Activated T-cell treated with anti-CD3 and anti-CD28 coated beads for 24 hours (primary cell): ENCODE measurements at regions not wholly inside any gene's neighbourhood (a gene's known extent, or its start where the extent isn't known, plus 50 kb on each side); places are given as distances from the start of the nearest gene placed in this dataset.
"Not testable (repeated sequence)": the region's sequence is repeated elsewhere in the genome, so short reads cannot be mapped to it uniquely, and the experiment has no call there.

Experiments
- DNase-seq: peaks from one replicate; pipeline ENCODE4 v3.0.0-alpha.2; 2020; ENCODE audit warnings: low read depth

DNA sequence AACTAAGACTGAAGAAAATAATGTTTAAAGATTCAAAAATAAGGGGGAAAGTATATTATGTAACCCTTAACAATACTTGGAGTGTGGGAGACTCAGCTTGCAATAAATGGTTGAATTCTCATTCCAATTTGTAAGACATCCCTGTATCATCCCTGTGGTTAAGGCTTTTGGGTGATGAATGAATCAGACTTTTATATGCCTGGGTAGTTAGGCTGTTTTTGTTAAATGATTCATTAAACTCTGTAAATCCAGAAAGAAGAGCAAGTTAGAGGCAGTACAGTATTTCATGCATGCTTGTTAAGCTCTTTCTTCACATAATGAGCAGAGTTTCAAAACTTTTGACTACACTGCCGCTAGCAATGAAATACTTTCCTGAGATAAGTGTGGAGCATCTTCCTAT, 948.8 kb downstream of the SOCS6 start:
- no peak for DNase-seq

DNA sequence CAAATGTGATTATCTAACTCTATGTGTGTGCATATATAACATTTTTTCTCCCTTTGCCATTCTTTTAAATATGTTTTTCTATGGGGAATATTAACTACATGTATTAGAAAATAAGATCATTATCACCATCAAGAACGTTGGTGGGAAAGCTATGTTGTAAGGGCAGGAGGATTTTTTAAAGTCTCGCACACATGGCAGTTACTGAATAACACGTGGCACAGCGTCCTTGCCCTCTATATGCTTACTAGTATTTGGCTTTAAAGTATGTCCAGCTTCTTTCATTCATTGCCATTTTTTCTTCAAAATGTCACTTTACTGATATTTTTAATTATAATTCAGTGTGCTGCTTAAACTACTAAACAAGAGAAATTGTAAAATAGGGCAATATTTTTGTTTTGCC, 944.3 kb downstream of the SOCS6 start:
- DNase-seq: no peak

DNA sequence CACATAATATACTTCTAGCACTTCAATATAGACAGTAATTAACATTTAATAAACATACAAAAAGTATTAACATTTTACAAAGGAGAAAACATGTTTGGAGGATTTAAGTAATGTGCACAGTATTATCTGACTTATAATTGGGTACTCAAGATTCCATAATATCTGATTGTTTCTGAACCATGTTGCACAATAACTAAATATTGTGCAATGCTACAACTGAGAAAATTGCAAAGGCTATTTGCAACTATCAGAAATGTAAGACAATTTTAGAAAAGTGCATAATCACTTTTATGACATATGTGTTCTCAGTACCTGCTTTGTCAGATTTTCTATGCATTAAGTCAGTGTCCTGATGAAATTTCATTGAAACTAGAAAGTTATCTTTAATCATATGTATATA, 934.6 kb downstream of the SOCS6 start:
- no peak for DNase-seq

DNA sequence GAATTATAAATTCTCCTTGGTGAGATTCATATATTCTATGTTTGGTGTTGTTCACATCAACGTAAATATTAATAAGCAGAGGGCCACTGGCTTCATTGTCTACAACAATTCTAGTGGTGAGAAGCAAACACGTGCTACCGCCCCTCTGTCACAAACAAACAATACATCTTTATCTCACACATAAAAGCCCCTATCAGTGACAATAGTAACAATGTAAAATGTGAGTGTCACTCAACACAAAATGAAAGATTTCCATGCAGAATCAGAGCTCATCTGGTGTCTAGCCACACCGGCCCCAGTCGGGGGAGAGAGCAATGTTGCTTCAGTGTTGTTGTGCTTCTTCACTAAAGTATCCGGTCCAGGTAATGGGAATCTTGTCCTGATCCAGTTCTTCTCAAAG, 932.6 kb downstream of the SOCS6 start:
- no peak for DNase-seq

DNA sequence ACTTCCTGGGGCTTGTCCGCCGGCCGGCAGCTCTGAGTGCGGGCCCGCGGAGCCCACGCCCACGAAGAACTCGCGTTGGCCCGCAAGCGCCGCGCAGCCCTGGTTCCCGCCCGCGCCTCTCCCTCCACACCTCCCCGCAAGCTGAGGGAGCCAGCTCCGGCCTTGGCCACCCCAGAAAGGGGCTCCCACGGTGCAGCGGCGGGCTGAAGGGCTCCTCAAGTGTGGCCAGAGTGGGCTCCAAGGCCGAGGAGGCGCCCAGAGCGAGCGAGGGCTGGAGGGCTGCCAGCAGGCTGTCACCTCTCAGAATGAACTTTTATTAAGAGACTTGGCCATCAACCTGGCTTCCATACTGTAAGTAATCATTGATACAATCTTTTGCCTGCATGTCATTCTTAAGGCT, 923.9 kb downstream of the SOCS6 start:
- DNase-seq: not testable (repeated sequence)

DNA sequence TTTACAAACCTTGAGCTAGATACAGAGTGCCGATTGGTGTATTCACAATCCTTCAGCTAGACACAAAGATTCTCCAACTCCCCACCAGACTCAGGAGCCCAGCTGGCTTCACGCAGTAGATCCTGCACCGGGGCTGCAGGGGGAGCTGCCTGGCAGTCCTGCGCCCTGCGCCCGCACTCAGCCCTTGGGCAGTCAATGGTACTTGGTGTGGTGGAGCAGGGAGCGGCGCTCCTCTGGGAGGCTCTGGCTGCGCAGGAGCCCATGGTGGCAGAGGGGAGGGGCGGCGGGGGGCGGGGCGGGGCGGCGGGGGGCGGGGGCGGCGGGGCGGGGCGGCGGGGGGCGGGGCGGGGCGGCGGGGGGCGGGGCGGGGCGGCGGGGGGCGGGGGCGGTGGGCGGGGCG, 923.4 kb downstream of the SOCS6 start:
- DNase-seq: no peak

DNA sequence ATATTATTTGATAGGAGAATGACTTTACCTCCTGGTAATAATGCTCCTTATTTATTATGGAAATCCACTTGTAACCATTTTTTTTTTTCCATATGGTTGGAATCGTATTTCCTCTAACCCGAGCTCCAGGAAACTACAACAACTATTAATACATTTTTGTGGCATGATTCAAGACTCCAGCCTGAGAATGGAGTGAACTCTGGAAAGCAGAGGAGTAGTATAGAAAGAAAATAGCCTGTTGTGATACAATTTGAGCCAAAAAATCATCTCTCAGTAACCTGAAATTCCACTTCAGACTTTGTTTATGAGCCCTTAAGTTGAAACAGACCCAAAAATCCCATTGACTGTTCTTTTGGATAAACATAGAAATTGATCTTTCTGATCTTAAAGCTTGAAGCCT, 921.1 kb downstream of the SOCS6 start:
- no peak for DNase-seq

DNA sequence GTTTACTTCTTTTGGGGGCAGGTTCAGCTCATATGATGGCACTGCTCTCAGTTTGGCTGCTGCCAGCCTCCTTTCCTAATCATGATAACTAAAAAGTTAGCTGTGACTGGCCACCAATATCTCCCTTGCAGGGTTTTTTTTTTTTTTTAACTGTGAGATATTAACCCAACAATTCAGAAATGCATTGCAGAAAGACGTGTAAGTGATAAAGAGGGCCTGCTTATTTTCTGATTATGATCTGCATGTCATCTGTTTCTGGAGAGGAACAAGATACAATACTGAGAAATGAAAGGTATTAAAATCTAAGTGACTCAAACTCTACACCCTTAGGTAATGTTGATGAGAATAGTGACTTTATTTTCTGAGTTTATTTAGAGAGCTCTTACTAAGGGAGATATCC, 905.6 kb downstream of the SOCS6 start:
- no peak for DNase-seq

DNA sequence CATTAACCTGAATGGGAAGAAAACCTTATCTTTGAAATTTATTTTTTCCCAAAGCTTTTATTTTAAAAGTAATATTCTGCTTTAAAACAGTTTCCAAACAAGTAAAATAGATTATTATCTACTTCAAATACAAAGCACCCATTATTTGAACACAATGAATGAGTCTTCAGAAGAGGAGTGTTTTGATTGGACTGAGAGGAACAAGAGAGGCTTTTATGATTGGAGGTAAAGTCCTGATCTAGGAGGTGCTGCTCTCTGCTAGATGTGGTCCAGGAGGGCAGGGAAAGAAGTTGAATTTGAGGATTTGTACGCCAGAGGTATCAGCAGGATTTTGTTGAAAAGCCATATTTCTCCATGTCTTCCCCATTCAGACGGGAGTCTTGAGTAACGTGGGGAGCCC, 900.7 kb downstream of the SOCS6 start:
- no peak for DNase-seq

DNA sequence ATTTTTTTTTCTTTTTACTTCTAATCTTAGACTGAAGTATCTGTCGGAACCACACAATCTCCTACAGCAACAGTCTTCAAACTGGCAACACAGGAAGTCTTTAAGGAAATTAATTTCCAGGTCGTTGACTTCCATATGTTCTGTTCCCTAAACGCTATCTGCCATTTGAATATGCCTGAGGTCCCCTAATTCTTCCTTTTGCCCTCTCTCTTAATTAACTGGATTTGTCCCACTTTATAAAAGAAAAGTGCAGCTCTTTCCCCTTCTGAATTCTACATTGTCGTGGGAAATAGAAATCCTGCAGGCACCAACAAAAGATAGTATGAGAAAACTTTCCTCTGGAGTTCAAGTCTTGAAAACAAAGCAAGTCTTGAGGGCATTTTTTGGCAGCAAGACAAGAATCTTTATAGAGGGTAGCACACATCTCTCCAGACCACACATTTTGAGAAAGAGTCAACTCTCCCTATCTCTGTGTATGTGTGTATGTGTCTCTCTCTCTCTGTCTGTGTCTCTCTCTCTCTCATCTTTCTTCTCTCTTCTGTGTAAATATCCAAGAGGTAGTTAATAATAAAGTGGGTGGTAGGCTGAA, 879.8 kb downstream of the SOCS6 start:
- no peak for DNase-seq

DNA sequence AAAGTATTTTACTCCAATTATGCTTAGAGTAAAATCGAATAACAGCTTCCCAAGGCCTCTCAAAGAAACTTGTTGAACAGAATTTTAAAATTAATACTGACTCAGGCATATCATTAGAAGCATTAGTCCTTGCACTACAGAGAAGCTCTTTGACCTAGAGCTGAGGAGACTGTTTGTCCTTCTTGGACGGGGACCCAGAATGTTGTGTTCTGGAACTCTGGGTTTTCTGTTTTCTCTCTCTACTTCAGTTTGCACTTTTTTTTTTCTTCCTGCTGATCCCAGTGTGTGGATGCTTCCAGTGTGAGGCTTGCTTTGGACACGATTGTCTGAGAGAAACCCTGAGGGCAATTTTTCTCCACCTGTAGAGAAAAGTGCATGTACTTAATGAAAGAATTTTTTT, 847.6 kb downstream of the SOCS6 start:
- DNase-seq: no peak

DNA sequence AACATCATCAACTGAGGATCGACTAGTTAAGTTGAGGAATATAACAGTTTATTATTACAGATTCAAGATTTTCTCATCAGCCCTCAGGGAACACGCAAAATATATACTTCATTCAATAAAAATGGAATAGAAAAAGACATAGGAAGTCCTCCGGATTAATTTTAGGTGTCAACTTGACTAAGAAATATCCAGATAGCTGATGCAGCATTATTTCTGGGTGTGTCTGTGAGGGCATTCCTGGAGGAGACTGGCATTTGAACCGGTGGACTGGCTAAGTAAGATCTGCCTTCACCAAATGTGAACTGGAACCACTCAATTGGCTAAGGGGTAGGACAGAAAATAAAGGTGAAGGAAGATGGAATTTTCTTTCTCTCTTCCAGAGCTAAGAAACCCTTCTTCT, 845.3 kb downstream of the SOCS6 start:
- no peak for DNase-seq

DNA sequence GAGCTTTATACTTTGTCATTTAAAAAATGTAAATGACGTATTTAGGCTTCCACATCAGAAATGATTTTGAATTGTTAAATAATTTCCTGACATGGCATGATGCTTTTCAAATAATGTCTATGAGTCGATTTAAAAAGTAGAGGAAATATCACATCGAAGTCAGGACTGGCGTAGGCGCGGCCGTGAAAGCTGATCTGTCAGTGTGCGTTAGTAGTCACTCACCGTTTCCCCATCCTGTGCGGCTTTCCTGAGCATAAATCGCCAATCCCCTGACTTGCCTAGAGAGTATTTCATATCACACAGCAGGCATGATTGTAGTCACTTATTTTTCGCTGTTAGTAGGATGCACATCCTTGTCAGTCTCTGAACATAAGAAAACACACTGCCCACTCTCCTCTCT, 843.1 kb downstream of the SOCS6 start:
- DNase-seq: no peak

DNA sequence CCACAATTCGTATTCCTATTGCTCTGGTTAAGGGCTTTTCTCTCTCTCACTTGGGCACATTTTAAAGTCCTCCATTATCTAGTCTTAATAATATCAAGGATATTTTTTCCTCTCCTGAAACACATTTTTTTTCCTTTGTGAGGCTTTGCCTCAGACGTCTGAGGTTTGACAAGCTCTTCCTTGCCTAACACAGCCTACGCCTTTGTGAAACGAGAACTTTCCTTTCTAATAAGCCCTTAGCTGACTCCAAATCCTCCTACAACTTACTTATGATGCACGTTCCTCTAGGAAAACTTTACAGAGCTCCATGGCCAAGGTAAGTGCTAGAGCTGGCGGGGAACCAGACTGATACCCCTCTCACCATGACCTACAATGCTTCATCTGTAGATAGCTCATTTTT, 841.5 kb downstream of the SOCS6 start:
- DNase-seq: no peak

DNA sequence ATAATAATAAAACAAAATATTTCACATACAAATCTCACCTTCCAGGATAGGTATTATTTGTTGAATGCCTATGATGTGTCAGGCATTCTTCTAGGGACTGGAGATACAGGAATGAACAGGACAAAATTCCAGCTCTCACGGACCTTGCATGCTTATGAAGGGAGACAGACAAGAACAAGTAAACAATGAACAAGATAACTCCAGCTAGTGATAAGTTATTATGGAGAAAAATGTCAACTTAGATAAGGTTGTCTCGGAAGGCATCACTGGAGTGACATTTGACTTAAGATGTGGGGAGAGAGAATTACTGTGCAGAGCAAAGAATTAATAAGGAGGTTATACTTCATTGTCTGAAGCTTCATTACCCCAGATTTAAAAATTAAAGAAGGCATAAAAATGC, 836.7 kb downstream of the SOCS6 start:
- DNase-seq: no peak

DNA sequence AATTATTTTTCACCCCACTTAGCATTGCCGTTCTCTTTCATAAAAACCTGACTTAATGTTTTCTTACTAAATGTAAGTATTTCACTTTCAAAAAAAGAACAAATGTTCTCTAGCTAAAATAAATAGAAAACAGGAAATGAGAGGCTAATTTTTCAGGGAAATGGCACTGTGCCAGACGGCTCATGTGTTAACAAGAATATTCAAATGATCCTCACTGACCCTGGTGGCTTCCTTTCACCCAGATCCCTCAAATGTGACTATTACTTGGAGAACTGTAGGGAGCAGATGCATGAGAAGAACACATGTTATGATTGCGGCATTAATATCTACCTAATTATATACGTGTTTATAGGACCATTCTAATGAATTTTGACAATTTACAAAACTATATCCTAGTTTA, 827.7 kb downstream of the SOCS6 start:
- no peak for DNase-seq

DNA sequence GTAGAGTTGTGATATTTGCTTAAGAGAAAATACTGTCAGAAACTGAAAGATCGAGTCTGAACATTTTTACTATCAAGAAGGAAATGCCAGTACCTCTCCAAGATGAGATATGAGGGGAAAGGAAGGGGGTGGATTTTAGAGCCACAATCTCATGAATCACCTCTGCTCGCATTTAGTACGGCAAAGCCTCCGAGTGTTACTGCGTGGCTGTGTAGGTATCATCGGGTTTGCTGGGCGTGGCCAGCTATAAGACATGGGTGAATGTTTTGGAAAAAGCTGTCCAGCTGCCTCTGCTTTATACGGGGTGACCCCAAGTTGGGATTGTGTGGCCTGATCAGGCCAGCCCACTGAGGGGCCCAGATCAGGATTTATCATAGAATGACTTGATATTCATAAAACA, 826.4 kb downstream of the SOCS6 start:
- no peak for DNase-seq

DNA sequence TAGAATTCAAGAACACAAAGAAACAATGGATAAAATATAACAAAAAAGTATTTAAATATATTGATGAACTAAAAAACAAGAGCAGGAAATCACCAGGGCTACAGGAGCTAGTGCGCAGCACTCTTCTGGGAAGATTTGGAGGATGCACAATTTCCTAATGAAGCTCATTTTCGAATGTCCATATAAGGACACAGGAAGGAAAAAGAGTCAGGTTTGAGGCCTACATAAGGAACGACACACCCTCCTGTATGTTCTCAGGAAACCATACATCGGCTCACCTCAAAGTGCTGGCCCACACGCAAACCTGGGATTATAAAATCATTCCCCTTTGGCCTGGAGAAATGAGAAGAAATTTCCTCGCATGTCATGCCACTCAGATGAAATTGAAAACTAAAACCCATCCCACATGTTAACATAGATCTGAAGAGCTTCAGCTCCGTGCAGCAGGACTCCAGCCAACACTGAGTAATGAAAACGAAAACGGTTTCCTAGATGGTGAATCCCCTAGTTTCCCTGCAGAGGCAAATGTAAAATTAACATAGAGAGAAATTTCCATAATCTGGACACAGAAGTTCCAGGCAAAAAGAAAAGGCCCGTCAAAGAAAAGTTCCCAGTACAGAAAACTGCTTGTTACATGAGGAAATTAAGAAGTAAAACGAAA, 825.8 kb downstream of the SOCS6 start:
- no peak for DNase-seq

DNA sequence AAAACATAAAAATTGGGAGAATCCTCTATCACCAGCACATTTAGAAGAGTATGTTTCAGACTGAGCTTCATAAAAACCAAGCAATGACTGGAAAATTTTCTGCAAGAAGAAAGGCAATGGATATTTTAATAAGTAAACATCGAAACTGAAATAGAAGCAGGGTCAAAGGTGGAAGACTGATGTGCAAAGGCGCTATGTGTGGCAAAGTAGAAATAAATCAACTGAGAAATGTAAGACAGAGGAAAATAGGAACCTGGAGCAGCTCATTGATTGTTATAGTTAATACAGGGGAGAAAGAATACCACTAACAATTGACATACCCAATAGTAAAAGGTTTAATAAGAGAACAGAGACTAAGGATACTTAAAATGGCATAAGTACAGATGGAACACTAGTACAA, 818.4 kb downstream of the SOCS6 start:
- DNase-seq: no peak

DNA sequence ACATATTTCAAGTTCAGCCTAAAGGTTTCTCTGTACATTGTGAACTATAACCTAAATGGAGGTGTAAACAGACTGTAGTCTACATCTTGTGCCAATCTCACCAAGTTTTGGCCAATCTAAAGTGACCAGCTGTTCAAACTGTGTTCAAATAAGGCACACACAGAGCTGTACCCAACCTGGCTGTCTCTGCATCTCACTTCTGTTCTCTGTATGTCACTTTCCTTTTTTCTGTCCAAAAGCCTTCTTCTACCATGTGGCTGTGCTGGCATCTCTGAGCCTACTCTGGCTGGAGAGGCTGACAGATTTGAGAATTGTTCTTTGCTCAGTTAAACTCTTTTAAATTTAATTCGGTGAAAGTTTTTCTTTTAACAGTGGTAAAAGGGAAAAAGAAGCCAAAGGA, 817.9 kb downstream of the SOCS6 start:
- DNase-seq: no peak

DNA sequence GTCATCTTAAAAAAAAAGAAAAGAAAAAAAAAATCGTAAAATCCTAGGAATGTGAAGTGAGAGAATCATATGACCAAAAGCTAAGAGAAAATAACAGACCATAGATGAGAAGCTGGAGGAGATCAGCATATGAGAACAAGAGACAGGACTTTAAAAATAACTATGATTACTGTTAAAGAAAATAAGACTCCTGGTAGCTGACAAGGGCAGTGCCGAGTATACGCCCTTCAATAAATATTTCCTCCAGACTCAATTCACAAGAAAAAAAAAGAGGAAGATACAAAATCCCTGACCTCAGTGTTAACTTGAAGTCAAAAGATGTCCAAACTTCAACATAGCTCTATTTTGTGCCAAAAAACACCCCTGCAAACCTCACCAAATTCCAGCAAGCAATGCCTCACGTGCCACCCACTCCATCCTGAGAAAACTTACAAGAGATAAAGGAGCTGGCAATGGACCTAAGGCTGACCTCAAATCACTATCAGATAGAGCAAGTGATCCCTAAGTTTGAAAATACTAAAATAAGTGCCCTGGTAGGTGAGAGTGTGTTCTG, 817.2 kb downstream of the SOCS6 start:
- no peak for DNase-seq

DNA sequence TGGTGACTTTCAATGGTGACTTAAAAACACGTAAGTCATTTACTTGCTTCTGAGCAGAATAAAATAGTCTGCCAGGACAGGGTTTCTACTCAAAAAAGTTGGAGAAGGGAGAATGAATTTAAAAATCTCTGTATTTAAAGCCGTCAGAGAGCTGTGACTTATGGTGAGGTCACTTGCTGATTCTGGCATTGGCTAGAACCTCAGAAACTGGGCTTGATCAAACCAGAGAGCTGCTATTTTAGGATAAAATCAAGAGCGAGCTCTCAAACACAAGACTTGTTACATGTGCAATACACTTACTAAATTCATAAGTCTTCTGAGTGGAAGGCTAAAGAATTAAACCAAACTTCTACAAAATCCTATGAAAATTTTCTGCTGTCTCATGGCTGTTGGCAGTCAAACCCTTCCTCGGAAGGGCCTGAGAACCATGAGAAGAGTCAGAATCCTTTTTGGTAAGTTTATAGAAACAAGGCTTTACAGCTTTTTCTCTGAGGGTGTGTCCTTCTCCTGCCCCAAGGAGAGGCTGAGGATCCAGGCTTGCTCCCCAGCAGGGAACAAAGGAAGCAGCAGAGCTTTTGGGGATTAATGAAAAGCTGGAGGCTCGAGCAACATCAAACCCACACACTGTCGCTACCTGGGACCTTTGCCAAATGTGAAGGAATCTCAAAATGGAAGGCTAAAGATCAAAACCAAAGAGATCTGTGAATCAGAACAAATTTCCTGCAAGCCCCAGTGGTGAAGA, 816.4 kb downstream of the SOCS6 start:
- DNase-seq: no peak

DNA sequence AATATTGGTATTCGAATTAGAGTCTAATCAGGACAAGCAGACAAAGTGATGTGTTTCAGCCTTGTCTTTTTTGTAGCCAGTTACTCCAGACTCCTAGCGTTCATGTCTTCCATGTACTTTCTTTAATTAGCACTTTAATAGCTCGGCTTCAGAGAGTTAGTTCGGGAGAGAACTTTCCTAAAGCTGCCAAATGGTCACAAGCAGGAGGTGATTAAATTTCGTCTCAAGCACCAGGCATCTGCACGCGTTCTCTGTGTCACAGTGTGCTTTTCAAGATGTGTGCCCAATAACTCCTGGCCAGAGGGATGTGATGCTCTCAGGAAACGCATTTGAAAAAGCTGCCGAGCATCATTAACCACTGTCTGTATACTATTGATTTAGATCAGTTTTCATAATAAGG, 790.8 kb downstream of the SOCS6 start:
- no peak for DNase-seq
